CD4-positive, alpha-beta T cell treated with Interleukin-10 for 1 hour (primary cell): ENCODE measurements at regions not wholly inside any gene's neighbourhood (a gene's known extent, or its start where the extent isn't known, plus 50 kb on each side); places are given as distances from the start of the nearest gene placed in this dataset.
"Not testable (repeated sequence)": the region's sequence is repeated elsewhere in the genome, so short reads cannot be mapped to it uniquely, and the experiment has no call there.

Experiments
- DNase-seq: peaks from one replicate; pipeline ENCODE4 v3.0.0-alpha.2; 2020

GRCh38 chr20:19835533-19836222, 77.6 kb downstream of the RIN2 start:
- no peak for DNase-seq

- no peak for DNase-seq
Measured at GRCh38 chr20:19838468-19838867, 80.4 kb downstream of the RIN2 start.

- DNase-seq = no peak
Measured at GRCh38 chr20:19839053-19839452, 81.0 kb downstream of the RIN2 start.

- no peak for DNase-seq
Measured at GRCh38 chr20:19840111-19840710, 82.2 kb downstream of the RIN2 start.

- DNase-seq = no peak
Measured at GRCh38 chr20:19841740-19842139, 83.7 kb downstream of the RIN2 start.

- not testable (repeated sequence) for DNase-seq
Measured at GRCh38 chr20:19844850-19845249, 86.8 kb downstream of the RIN2 start.

GRCh38 chr20:19847383-19847782, 89.3 kb downstream of the RIN2 start:
- no peak for DNase-seq

- no peak for DNase-seq
Measured at GRCh38 chr20:19849341-19850197, 91.5 kb downstream of the RIN2 start.

GRCh38 chr20:19850198-19850533, 92.1 kb downstream of the RIN2 start:
- DNase-seq = no peak

- DNase-seq = no peak
Measured at GRCh38 chr20:19851861-19852260, 93.8 kb downstream of the RIN2 start.

- no peak for DNase-seq
Measured at GRCh38 chr20:19855416-19855815, 97.4 kb downstream of the RIN2 start.

GRCh38 chr20:19858466-19859371, 100.7 kb downstream of the RIN2 start:
- no peak for DNase-seq

GRCh38 chr20:19859444-19859843, 101.4 kb downstream of the RIN2 start:
- no peak for DNase-seq

- no peak for DNase-seq
Measured at GRCh38 chr20:19860737-19861136, 102.7 kb downstream of the RIN2 start.

- no peak for DNase-seq
Measured at GRCh38 chr20:19861147-19861759, 103.2 kb downstream of the RIN2 start.

- no peak for DNase-seq
Measured at GRCh38 chr20:19864130-19864529, 106.1 kb downstream of the RIN2 start.

GRCh38 chr20:19866070-19866469, 108.0 kb downstream of the RIN2 start:
- DNase-seq = no peak

- no peak for DNase-seq
Measured at GRCh38 chr20:19867074-19867473, 109.0 kb downstream of the RIN2 start.

- no peak for DNase-seq
Measured at GRCh38 chr20:19867940-19868371, 109.9 kb downstream of the RIN2 start.

GRCh38 chr20:19868441-19868840, 110.4 kb downstream of the RIN2 start:
- no peak for DNase-seq

- no peak for DNase-seq
Measured at GRCh38 chr20:19872001-19872400, 113.9 kb downstream of the RIN2 start.

- DNase-seq = no peak
Measured at GRCh38 chr20:19874040-19874727, 116.1 kb downstream of the RIN2 start.
